ENCODE measurements at regions not wholly inside any gene's neighbourhood (a gene's known extent, or its start where the extent isn't known, plus 50 kb on each side); places are given as distances from the start of the nearest gene placed in this dataset.

- Histone ChIP-seq H3K4me3 (no peak overlapping the region), H3K4me1 (no peaks in the 10 kb centered on the region), H3K27ac (no peak overlapping the region), H3K36me3 (replicated peaks in 1 of 2; ENCODE audit: insufficient read depth in 1 of 2, low read depth in 2 of 2) (no peaks in the 10 kb centered on the region), H3K9me3 (no peaks in the 10 kb centered on the region), H3K27me3 (no peaks in the 10 kb centered on the region)
- whole genome bisulfite sequencing, 2 donors, result 49 to 56% methylated on average over 4 of the region's 4 CpGs
- no peak for ATAC-seq
- DNase-seq, result no peak
- no peak for TF ChIP-seq CTCF (IDR thresholded peaks at IDR 0.05)
- intact Hi-C loops (cut with DNase I), result no loop called here
Measured at GRCh38 chr5:30548580-30549305, 644.7 kb upstream of the CDH6 start.

GRCh38 chr5:30540150-30540549 is 653.3 kb upstream of the CDH6 start:
- ATAC-seq (no peak), DNase-seq (no peak)
- Histone ChIP-seq H3K9me3 (no peaks in the 10 kb centered on the region), H3K4me1 (no peaks in the 10 kb centered on the region), H3K27ac (no peak overlapping the region), H3K4me3 (no peak overlapping the region), H3K27me3 (no peaks in the 10 kb centered on the region), H3K36me3 (replicated peaks in 1 of 2; ENCODE audit: insufficient read depth in 1 of 2, low read depth in 2 of 2) (no peaks in the 10 kb centered on the region)
- intact Hi-C loops (cut with DNase I), result no loop called here
- TF ChIP-seq CTCF (IDR thresholded peaks at IDR 0.05) (no peak), POLR2A (IDR thresholded peaks at IDR 0.05) (no peak)
- WGBS, 2 donors, result 73 to 74% methylated on average over 3 to 4 of the region's 4 CpGs

- ATAC-seq (no peak), DNase-seq (peak in 1 of 4 donors; percentile 6)
- Histone ChIP-seq H3K27ac (no peak overlapping the region), H3K4me3 (no peak overlapping the region), H3K4me1 (no peaks in the 10 kb centered on the region), H3K36me3 (replicated peaks in 1 of 2; ENCODE audit: insufficient read depth in 1 of 2, low read depth in 2 of 2) (no peaks in the 10 kb centered on the region), H3K27me3 (no peaks in the 10 kb centered on the region), H3K9me3 (no peaks in the 10 kb centered on the region)
- intact Hi-C loops (cut with DNase I), result no loop called here
- 23 to 49% methylated on average over 1 to 4 of the region's 4 CpGs for WGBS, 2 donors
- TF ChIP-seq POLR2A (IDR thresholded peaks at IDR 0.05), result no peak
- no peak for TF ChIP-seq CTCF (IDR thresholded peaks at IDR 0.05)
Measured at GRCh38 chr5:30539004-30539634, 654.4 kb upstream of the CDH6 start.

- H3K27me3 ChIP-seq, result no peaks in the 10 kb centered on the region
- no peak overlapping the region for H3K27ac ChIP-seq
- no peaks in the 10 kb centered on the region for H3K9me3 ChIP-seq
- WGBS, 2 donors, result 63 to 87% methylated on average over 2 of the region's 2 CpGs
- TF ChIP-seq POLR2A (IDR thresholded peaks at IDR 0.05), result no peak
- TF ChIP-seq CTCF (IDR thresholded peaks at IDR 0.05), result no peak
- no peaks in the 10 kb centered on the region for H3K4me1 ChIP-seq
- no peaks in the 10 kb centered on the region for H3K36me3 ChIP-seq (replicated peaks in 1 of 2; ENCODE audit: insufficient read depth in 1 of 2, low read depth in 2 of 2)
- ATAC-seq (no peak), DNase-seq (no peak)
- H3K4me3 ChIP-seq, result no peak overlapping the region
- intact Hi-C loops (cut with DNase I), result no loop called here
Measured at GRCh38 chr5:30525353-30525752, 668.1 kb upstream of the CDH6 start.

GRCh38 chr5:30524428-30524827 is 669.1 kb upstream of the CDH6 start:
- no peak for DNase-seq
- no peak for TF ChIP-seq CTCF (IDR thresholded peaks at IDR 0.05)
- no peak for TF ChIP-seq POLR2A (IDR thresholded peaks at IDR 0.05)
- WGBS, 2 donors, result 76 to 81% methylated on average over 6 of the region's 6 CpGs
- Histone ChIP-seq H3K4me3 (no peak overlapping the region), H3K27ac (no peak overlapping the region), H3K4me1 (no peaks in the 10 kb centered on the region), H3K36me3 (replicated peaks in 1 of 2; ENCODE audit: insufficient read depth in 1 of 2, low read depth in 2 of 2) (no peaks in the 10 kb centered on the region), H3K27me3 (no peaks in the 10 kb centered on the region), H3K9me3 (no peaks in the 10 kb centered on the region)
- no peak for ATAC-seq
- intact Hi-C loops (cut with DNase I), result no loop called here

Data from body of pancreas (tissue), 4 donors.